ENCODE measurements at regions not wholly inside any gene's neighbourhood (a gene's known extent, or its start where the extent isn't known, plus 50 kb on each side); places are given as distances from the start of the nearest gene placed in this dataset.

DNA sequence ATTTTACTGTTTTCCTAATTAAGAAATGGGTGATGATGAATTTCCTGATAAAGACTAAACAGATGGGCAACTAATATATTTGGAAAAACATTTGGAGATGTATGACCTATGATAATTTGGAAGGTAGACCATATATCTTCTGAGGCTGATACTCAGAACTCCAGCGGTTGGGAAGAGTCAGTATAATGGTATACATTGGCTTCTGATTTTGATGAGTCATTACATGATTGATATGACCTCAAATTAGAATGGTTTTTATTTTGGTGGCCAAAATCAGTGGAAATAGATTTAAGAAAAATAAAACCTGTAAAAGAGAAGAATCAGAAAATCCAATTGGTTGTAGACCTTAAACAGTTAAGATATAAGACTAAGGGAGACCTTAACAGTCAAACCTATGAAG is 496.4 kb upstream of the ALCAM start:
- TF ChIP-seq EZH2phosphoT487 (IDR thresholded peaks at IDR 0.05; ENCODE audit: low read length), result no peak
- no peak for TF ChIP-seq EZH2 (optimal IDR thresholded peaks at IDR 0.05; ENCODE audit: low read depth, low read length)
- TF ChIP-seq, protein P1, sequence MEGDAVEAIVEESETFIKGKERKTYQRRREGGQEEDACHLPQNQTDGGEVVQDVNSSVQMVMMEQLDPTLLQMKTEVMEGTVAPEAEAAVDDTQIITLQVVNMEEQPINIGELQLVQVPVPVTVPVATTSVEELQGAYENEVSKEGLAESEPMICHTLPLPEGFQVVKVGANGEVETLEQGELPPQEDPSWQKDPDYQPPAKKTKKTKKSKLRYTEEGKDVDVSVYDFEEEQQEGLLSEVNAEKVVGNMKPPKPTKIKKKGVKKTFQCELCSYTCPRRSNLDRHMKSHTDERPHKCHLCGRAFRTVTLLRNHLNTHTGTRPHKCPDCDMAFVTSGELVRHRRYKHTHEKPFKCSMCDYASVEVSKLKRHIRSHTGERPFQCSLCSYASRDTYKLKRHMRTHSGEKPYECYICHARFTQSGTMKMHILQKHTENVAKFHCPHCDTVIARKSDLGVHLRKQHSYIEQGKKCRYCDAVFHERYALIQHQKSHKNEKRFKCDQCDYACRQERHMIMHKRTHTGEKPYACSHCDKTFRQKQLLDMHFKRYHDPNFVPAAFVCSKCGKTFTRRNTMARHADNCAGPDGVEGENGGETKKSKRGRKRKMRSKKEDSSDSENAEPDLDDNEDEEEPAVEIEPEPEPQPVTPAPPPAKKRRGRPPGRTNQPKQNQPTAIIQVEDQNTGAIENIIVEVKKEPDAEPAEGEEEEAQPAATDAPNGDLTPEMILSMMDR (IDR thresholded peaks at IDR 0.05; ENCODE audit: low read length), result no peak
- H3K27ac ChIP-seq (ENCODE audit: low read length), result no peak overlapping the region
- no peak for DNase-seq
- H3K9ac ChIP-seq (ENCODE audit: low read length), result no peak overlapping the region
- no peaks in the 10 kb centered on the region for H4K20me1 ChIP-seq (ENCODE audit: insufficient read depth, low read length)
- no peaks in the 10 kb centered on the region for H3K79me2 ChIP-seq (ENCODE audit: low read length)
- H3K36me3 ChIP-seq (replicated peaks; ENCODE audit: insufficient read depth, low read length), result no peaks in the 10 kb centered on the region
- no peaks in the 10 kb centered on the region for H3K4me1 ChIP-seq (ENCODE audit: low read length)
- H3K9me2 ChIP-seq (replicated peaks; ENCODE audit: insufficient read depth, low read length), result no peaks in the 10 kb centered on the region
- H3K9me3 ChIP-seq (replicated peaks; ENCODE audit: insufficient read depth, low read length), result no peaks in the 10 kb centered on the region
- no peaks in the 10 kb centered on the region for H3K27me3 ChIP-seq (replicated peaks; ENCODE audit: insufficient read depth, low read length)
- H3K4me3 ChIP-seq (ENCODE audit: low read length), result no peak overlapping the region
- no peak overlapping the region for H3K4me2 ChIP-seq (ENCODE audit: low read depth, low read length)
- no peak overlapping the region for H2AFZ ChIP-seq (ENCODE audit: low read length)
- no peaks in the 10 kb centered on the region for H3F3A ChIP-seq (ENCODE audit: insufficient read depth, low read length)

DNA sequence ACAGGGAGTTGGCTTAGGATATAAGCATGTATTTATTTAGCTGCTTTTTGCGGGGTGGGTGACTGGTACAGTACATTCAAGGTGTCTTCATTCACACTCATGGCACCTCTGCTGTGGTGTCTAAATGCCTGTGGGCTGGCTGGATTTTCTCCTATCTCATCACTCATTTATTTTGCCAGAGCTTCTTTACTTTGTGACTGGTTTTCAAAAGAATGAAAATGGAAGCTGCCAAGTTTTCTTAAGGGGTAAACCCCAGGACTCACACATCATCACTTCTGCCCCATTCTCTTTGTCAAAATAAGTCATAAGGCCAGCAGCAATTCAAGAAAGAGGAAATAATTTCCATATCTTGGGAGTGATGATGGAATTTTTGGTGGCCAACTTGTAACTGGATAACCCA is 493.4 kb upstream of the ALCAM start:
- no peak for DNase-seq
- Histone ChIP-seq H3K9me3 (replicated peaks; ENCODE audit: insufficient read depth, low read length) (no peaks in the 10 kb centered on the region), H3K4me3 (ENCODE audit: low read length) (no peak overlapping the region), H3K9ac (ENCODE audit: low read length) (no peak overlapping the region), H2AFZ (ENCODE audit: low read length) (no peak overlapping the region), H3K27me3 (replicated peaks; ENCODE audit: insufficient read depth, low read length) (no peaks in the 10 kb centered on the region), H3K36me3 (replicated peaks; ENCODE audit: insufficient read depth, low read length) (no peaks in the 10 kb centered on the region), H3F3A (ENCODE audit: insufficient read depth, low read length) (no peaks in the 10 kb centered on the region), H3K9me2 (replicated peaks; ENCODE audit: insufficient read depth, low read length) (no peaks in the 10 kb centered on the region), H3K4me2 (ENCODE audit: low read depth, low read length) (no peak overlapping the region), H3K27ac (ENCODE audit: low read length) (no peak overlapping the region), H4K20me1 (ENCODE audit: insufficient read depth, low read length) (no peaks in the 10 kb centered on the region), H3K4me1 (ENCODE audit: low read length) (no peaks in the 10 kb centered on the region), H3K79me2 (ENCODE audit: low read length) (no peaks in the 10 kb centered on the region)
- TF ChIP-seq EZH2phosphoT487 (IDR thresholded peaks at IDR 0.05; ENCODE audit: low read length), result no peak
- TF ChIP-seq, protein P1 (IDR thresholded peaks at IDR 0.05; ENCODE audit: low read length), result no peak
- TF ChIP-seq EZH2 (optimal IDR thresholded peaks at IDR 0.05; ENCODE audit: low read depth, low read length), result no peak

DNA sequence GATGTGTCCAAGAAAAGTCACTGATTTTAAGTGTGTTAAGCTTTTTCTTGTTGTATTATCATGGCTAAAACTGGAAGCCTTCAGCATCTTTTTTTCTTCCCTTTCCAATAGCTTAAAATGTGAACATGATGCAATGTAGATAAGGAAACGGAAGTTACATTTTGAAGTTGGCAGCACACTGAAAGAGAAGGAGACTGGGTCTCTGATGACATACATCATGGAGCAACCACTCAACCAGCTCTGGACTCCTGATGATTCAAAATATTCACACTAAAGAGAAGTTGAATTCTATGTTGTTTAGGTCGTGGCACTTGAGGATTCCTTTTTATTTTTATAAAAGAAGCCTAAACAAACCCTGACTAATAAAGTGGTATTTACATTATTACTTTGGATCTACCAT is 488.3 kb upstream of the ALCAM start:
- H2AFZ ChIP-seq (ENCODE audit: low read length), result no peak overlapping the region
- H3K27ac ChIP-seq (ENCODE audit: low read length), result no peak overlapping the region
- H3K4me2 ChIP-seq (ENCODE audit: low read depth, low read length), result no peak overlapping the region
- H3K4me3 ChIP-seq (ENCODE audit: low read length), result no peak overlapping the region
- no peaks in the 10 kb centered on the region for H4K20me1 ChIP-seq (ENCODE audit: insufficient read depth, low read length)
- no peaks in the 10 kb centered on the region for H3K36me3 ChIP-seq (replicated peaks; ENCODE audit: insufficient read depth, low read length)
- no peak for DNase-seq
- no peaks in the 10 kb centered on the region for H3K79me2 ChIP-seq (ENCODE audit: low read length)
- no peaks in the 10 kb centered on the region for H3F3A ChIP-seq (ENCODE audit: insufficient read depth, low read length)
- no peaks in the 10 kb centered on the region for H3K4me1 ChIP-seq (ENCODE audit: low read length)
- H3K9me3 ChIP-seq (replicated peaks; ENCODE audit: insufficient read depth, low read length), result no peaks in the 10 kb centered on the region
- TF ChIP-seq, protein P1 (IDR thresholded peaks at IDR 0.05; ENCODE audit: low read length), result no peak
- TF ChIP-seq EZH2phosphoT487 (IDR thresholded peaks at IDR 0.05; ENCODE audit: low read length) (no peak), EZH2 (optimal IDR thresholded peaks at IDR 0.05; ENCODE audit: low read depth, low read length) (no peak)
- H3K27me3 ChIP-seq (replicated peaks; ENCODE audit: insufficient read depth, low read length), result no peaks in the 10 kb centered on the region
- H3K9ac ChIP-seq (ENCODE audit: low read length), result no peak overlapping the region
- H3K9me2 ChIP-seq (replicated peaks; ENCODE audit: insufficient read depth, low read length), result no peaks in the 10 kb centered on the region

Data from MM.1S (cell line).